Activated naive CD8-positive, alpha-beta T cell treated with anti-CD3 and anti-CD28 coated beads, Interleukin-2, amount 50 U/mL, for 24 hours (primary cell): ENCODE measurements at regions not wholly inside any gene's neighbourhood (a gene's known extent, or its start where the extent isn't known, plus 50 kb on each side); places are given as distances from the start of the nearest gene placed in this dataset.
"Not testable (repeated sequence)": the region's sequence is repeated elsewhere in the genome, so short reads cannot be mapped to it uniquely, and the experiment has no call there.

ENCODE experiments used
- ATAC-seq: fragments of 150-1000 bp; cut with Tn5 transposase; one replicate; pipeline ENCODE4 v1.10.0; 2021
- DNase-seq: peaks from one replicate; pipeline ENCODE4 v3.0.0; 2021
- H3K27ac Mint-ChIP-seq: one replicate; pipeline ENCODE4 v1.8.0; 2021; ENCODE audit warnings: mild to moderate bottlenecking, mixed read lengths
- H3K27me3 Mint-ChIP-seq: one replicate; pipeline ENCODE4 v1.8.0; 2021; ENCODE audit warnings: mixed read lengths
- H3K36me3 Mint-ChIP-seq: one replicate; pipeline ENCODE4 v1.8.0; 2021; ENCODE audit warnings: low read depth, mixed read lengths
- H3K4me1 Mint-ChIP-seq: one replicate; pipeline ENCODE4 v1.8.0; 2021; ENCODE audit warnings: mixed read lengths
- H3K4me3 Mint-ChIP-seq: one replicate; pipeline ENCODE4 v1.8.0; 2021; ENCODE audit warnings: mild to moderate bottlenecking, moderate library complexity, mixed read lengths
- H3K9me3 Mint-ChIP-seq: one replicate; pipeline ENCODE4 v1.8.0; 2021; ENCODE audit warnings: mixed read lengths

- ATAC-seq (no peak), DNase-seq (no peak)
- no peaks in the 10 kb centered on the region for H3K4me1 Mint-ChIP-seq
- no peak overlapping the region for H3K27ac Mint-ChIP-seq
- no peaks in the 10 kb centered on the region for H3K36me3 Mint-ChIP-seq
- H3K9me3 Mint-ChIP-seq = peaks cover 10% of the 10 kb centered on the region
- H3K27me3 Mint-ChIP-seq = no peaks in the 10 kb centered on the region
- H3K4me3 Mint-ChIP-seq = no peak overlapping the region
Measured at GRCh38 chr9:13814647-13815400, 499.1 kb downstream of the NFIB start.

GRCh38 chr9:13811876-13812275 lies 502.1 kb downstream of the NFIB start:
- DNase-seq (no peak), ATAC-seq (no peak)
- Mint-ChIP-seq H3K27me3 (no peaks in the 10 kb centered on the region), H3K4me3 (no peak overlapping the region), H3K27ac (no peak overlapping the region), H3K4me1 (no peaks in the 10 kb centered on the region), H3K36me3 (no peaks in the 10 kb centered on the region), H3K9me3 (peaks cover 16% of the 10 kb centered on the region)

- H3K27me3 Mint-ChIP-seq = no peaks in the 10 kb centered on the region
- H3K36me3 Mint-ChIP-seq = no peaks in the 10 kb centered on the region
- no peaks in the 10 kb centered on the region for H3K4me1 Mint-ChIP-seq
- no peak overlapping the region for H3K27ac Mint-ChIP-seq
- no peak overlapping the region for H3K4me3 Mint-ChIP-seq
- ATAC-seq = no peak
- peaks cover 16% of the 10 kb centered on the region for H3K9me3 Mint-ChIP-seq
- no peak for DNase-seq
Measured at GRCh38 chr9:13810510-13810909, 503.4 kb downstream of the NFIB start.

- ATAC-seq (no peak), DNase-seq (no peak)
- no peaks in the 10 kb centered on the region for H3K27me3 Mint-ChIP-seq
- no peaks in the 10 kb centered on the region for H3K4me1 Mint-ChIP-seq
- no peak overlapping the region for H3K4me3 Mint-ChIP-seq
- no peak overlapping the region for H3K27ac Mint-ChIP-seq
- H3K9me3 Mint-ChIP-seq = peaks cover 15% of the 10 kb centered on the region
- H3K36me3 Mint-ChIP-seq = no peaks in the 10 kb centered on the region
Measured at GRCh38 chr9:13809401-13809800, 504.5 kb downstream of the NFIB start.

- no peaks in the 10 kb centered on the region for H3K4me1 Mint-ChIP-seq
- DNase-seq (no peak), ATAC-seq (no peak)
- H3K4me3 Mint-ChIP-seq = no peak overlapping the region
- H3K27me3 Mint-ChIP-seq = no peaks in the 10 kb centered on the region
- H3K27ac Mint-ChIP-seq = no peak overlapping the region
- H3K36me3 Mint-ChIP-seq = no peaks in the 10 kb centered on the region
- H3K9me3 Mint-ChIP-seq = peaks cover 15% of the 10 kb centered on the region
Measured at GRCh38 chr9:13807118-13807517, 506.8 kb downstream of the NFIB start.

- Mint-ChIP-seq H3K27ac (no peak overlapping the region), H3K27me3 (no peaks in the 10 kb centered on the region), H3K36me3 (no peaks in the 10 kb centered on the region), H3K4me3 (no peak overlapping the region), H3K9me3 (peaks cover 15% of the 10 kb centered on the region), H3K4me1 (no peaks in the 10 kb centered on the region)
- DNase-seq (no peak), ATAC-seq (no peak)
Measured at GRCh38 chr9:13806714-13807113, 507.2 kb downstream of the NFIB start.

- Mint-ChIP-seq H3K36me3 (no peaks in the 10 kb centered on the region), H3K4me1 (no peaks in the 10 kb centered on the region)
- no peak for ATAC-seq
Measured at GRCh38 chr9:13805546-13805945, 508.4 kb downstream of the NFIB start.

GRCh38 chr9:13804532-13804931 lies 509.4 kb downstream of the NFIB start:
- Mint-ChIP-seq H3K36me3 (no peaks in the 10 kb centered on the region), H3K27ac (no peak overlapping the region), H3K4me1 (no peaks in the 10 kb centered on the region), H3K4me3 (no peak overlapping the region), H3K9me3 (peaks cover 10% of the 10 kb centered on the region), H3K27me3 (no peaks in the 10 kb centered on the region)
- DNase-seq = no peak
- ATAC-seq = no peak

More at GRCh38 chr9:13805546-13805945, 508.4 kb downstream of the NFIB start:
- H3K4me3 Mint-ChIP-seq = no peak overlapping the region
- peaks cover 11% of the 10 kb centered on the region for H3K9me3 Mint-ChIP-seq
- no peaks in the 10 kb centered on the region for H3K27me3 Mint-ChIP-seq
- no peak overlapping the region for H3K27ac Mint-ChIP-seq
- DNase-seq = no peak

- Mint-ChIP-seq H3K27ac (no peak overlapping the region), H3K4me1 (no peaks in the 10 kb centered on the region), H3K27me3 (no peaks in the 10 kb centered on the region), H3K36me3 (no peaks in the 10 kb centered on the region), H3K9me3 (peaks cover 20% of the 10 kb centered on the region), H3K4me3 (no peak overlapping the region)
- DNase-seq (no peak), ATAC-seq (no peak)
Measured at GRCh38 chr9:13800776-13801175, 513.2 kb downstream of the NFIB start.

- not testable (repeated sequence) for H3K36me3 Mint-ChIP-seq, DNase-seq, H3K27ac Mint-ChIP-seq, H3K4me1 Mint-ChIP-seq, H3K4me3 Mint-ChIP-seq, H3K27me3 Mint-ChIP-seq, ATAC-seq
- H3K9me3 Mint-ChIP-seq = peaks cover 32% of the 10 kb centered on the region
Measured at GRCh38 chr9:13797701-13798100, 516.2 kb downstream of the NFIB start.

GRCh38 chr9:13791816-13792215 lies 512.3 kb upstream of the MPDZ start:
- H3K27ac Mint-ChIP-seq = no peak overlapping the region
- no peak for DNase-seq
- H3K4me1 Mint-ChIP-seq = no peaks in the 10 kb centered on the region
- H3K9me3 Mint-ChIP-seq = peaks cover 21% of the 10 kb centered on the region
- H3K36me3 Mint-ChIP-seq = no peaks in the 10 kb centered on the region
- no peaks in the 10 kb centered on the region for H3K27me3 Mint-ChIP-seq
- no peak for ATAC-seq
- no peak overlapping the region for H3K4me3 Mint-ChIP-seq

- no peak overlapping the region for H3K27ac Mint-ChIP-seq
- peaks cover 12% of the 10 kb centered on the region for H3K9me3 Mint-ChIP-seq
- DNase-seq (no peak), ATAC-seq (no peak)
- H3K4me1 Mint-ChIP-seq = no peaks in the 10 kb centered on the region
- no peaks in the 10 kb centered on the region for H3K36me3 Mint-ChIP-seq
- no peaks in the 10 kb centered on the region for H3K27me3 Mint-ChIP-seq
- no peak overlapping the region for H3K4me3 Mint-ChIP-seq
Measured at GRCh38 chr9:13790055-13790454, 510.6 kb upstream of the MPDZ start.

- no peaks in the 10 kb centered on the region for H3K27me3 Mint-ChIP-seq
- no peak overlapping the region for H3K27ac Mint-ChIP-seq
- no peaks in the 10 kb centered on the region for H3K36me3 Mint-ChIP-seq
- DNase-seq = no peak
- H3K4me1 Mint-ChIP-seq = no peaks in the 10 kb centered on the region
- no peak for ATAC-seq
- H3K4me3 Mint-ChIP-seq = no peak overlapping the region
- H3K9me3 Mint-ChIP-seq = peaks cover 4% of the 10 kb centered on the region
Measured at GRCh38 chr9:13787234-13787833, 507.8 kb upstream of the MPDZ start.

- H3K27ac Mint-ChIP-seq = no peak overlapping the region
- DNase-seq (no peak), ATAC-seq (no peak)
- peaks cover 5% of the 10 kb centered on the region for H3K9me3 Mint-ChIP-seq
- H3K36me3 Mint-ChIP-seq = no peaks in the 10 kb centered on the region
- no peak overlapping the region for H3K4me3 Mint-ChIP-seq
- H3K27me3 Mint-ChIP-seq = no peaks in the 10 kb centered on the region
- H3K4me1 Mint-ChIP-seq = no peaks in the 10 kb centered on the region
Measured at GRCh38 chr9:13786711-13787110, 507.2 kb upstream of the MPDZ start.

- H3K36me3 Mint-ChIP-seq = no peaks in the 10 kb centered on the region
- H3K4me3 Mint-ChIP-seq = no peak overlapping the region
- ATAC-seq (no peak), DNase-seq (no peak)
- H3K9me3 Mint-ChIP-seq = peaks cover 5% of the 10 kb centered on the region
- H3K27me3 Mint-ChIP-seq = no peaks in the 10 kb centered on the region
- H3K27ac Mint-ChIP-seq = no peak overlapping the region
- no peaks in the 10 kb centered on the region for H3K4me1 Mint-ChIP-seq
Measured at GRCh38 chr9:13786131-13786530, 506.6 kb upstream of the MPDZ start.
